DOHH2 (cell line): ENCODE measurements at regions not wholly inside any gene's neighbourhood (a gene's known extent, or its start where the extent isn't known, plus 50 kb on each side); places are given as distances from the start of the nearest gene placed in this dataset.

ENCODE experiments used
- EZH2phosphoT487 ChIP-seq: fragments of 200-600 bp; sonication (generic); IDR thresholded peaks from 2 replicates; pipeline ENCODE4 v1.6.1; 2017; ENCODE audit warnings: borderline replicate concordance, mild to moderate bottlenecking, antibody characterized with exemption, low read length, moderate library complexity, mixed read lengths
- TF ChIP-seq, protein P1 (sequence below): fragments of 200-600 bp; sonication (generic); IDR thresholded peaks from one replicate; pipeline ENCODE4 v1.5.1; 2014; ENCODE audit warnings: antibody characterized with exemption, mild to moderate bottlenecking, low read depth, low read length; ENCODE audit not compliant: poor library complexity, severe bottlenecking

DNA sequence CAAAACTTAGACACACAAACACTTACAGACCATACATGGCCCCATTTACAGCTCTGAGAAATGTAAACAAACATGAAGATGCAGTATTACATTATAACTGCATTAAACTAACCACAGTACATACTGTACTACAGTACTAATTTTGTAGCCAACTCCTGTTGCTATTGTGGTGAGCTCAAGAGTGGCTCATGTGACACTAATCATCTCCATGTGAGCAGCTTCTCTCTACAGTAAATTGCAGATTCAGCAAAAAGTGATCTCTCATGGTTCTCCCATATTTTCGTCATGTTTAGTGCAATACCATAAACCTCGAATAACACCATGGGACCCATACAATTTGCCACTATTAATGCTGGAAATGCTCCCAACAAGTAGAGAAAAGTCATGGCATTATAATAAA lies 860.4 kb downstream of the EPHA7 start:
- TF ChIP-seq, protein P1, sequence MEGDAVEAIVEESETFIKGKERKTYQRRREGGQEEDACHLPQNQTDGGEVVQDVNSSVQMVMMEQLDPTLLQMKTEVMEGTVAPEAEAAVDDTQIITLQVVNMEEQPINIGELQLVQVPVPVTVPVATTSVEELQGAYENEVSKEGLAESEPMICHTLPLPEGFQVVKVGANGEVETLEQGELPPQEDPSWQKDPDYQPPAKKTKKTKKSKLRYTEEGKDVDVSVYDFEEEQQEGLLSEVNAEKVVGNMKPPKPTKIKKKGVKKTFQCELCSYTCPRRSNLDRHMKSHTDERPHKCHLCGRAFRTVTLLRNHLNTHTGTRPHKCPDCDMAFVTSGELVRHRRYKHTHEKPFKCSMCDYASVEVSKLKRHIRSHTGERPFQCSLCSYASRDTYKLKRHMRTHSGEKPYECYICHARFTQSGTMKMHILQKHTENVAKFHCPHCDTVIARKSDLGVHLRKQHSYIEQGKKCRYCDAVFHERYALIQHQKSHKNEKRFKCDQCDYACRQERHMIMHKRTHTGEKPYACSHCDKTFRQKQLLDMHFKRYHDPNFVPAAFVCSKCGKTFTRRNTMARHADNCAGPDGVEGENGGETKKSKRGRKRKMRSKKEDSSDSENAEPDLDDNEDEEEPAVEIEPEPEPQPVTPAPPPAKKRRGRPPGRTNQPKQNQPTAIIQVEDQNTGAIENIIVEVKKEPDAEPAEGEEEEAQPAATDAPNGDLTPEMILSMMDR = no peak
- no peak for TF ChIP-seq EZH2phosphoT487
